Colonic mucosa (tissue), 4 donors: ENCODE measurements at regions not wholly inside any gene's neighbourhood (a gene's known extent, or its start where the extent isn't known, plus 50 kb on each side); places are given as distances from the start of the nearest gene placed in this dataset.

ENCODE experiments used
- DNase-seq: peaks from one replicate; pipeline ENCODE4 v3.0.0-alpha.2; 2020
- H3K27ac ChIP-seq: fragments of 200-600 bp; one replicate; pipeline ENCODE4 v1.8.0; 2021
- H3K27me3 ChIP-seq: fragments of 200-600 bp; one replicate; pipeline ENCODE4 v1.8.0; 2021
- H3K36me3 ChIP-seq: fragments of 200-600 bp; one replicate; pipeline ENCODE4 v1.8.0; 2021
- H3K4me1 ChIP-seq: fragments of 200-600 bp; one replicate; pipeline ENCODE4 v1.8.0; 2021; ENCODE audit warnings: mild to moderate bottlenecking
- H3K4me3 ChIP-seq: fragments of 200-600 bp; one replicate; pipeline ENCODE4 v1.8.0; 2021
- H3K9ac ChIP-seq, 2 donors: one replicate each; pipeline ENCODE4 v1.7.0; 2013; ENCODE audit warnings: control low read depth in 2 of 2, low read depth in 2 of 2, low read length in 2 of 2
- H3K9me3 ChIP-seq: fragments of 200-600 bp; one replicate; pipeline ENCODE4 v1.8.0; 2021
- intact Hi-C: fragments of 100-400 bp; cut with DNase I; formaldehyde crosslinking; loops from one replicate; pipeline ENCODE4 v1.14.1; 2022
- TF ChIP-seq, protein P1 (sequence below): fragments of 200-600 bp; IDR thresholded peaks from one replicate; pipeline ENCODE4 v1.8.0; 2022; ENCODE audit warnings: antibody characterized with exemption, mild to moderate bottlenecking
- donor health status: healthy.
- donor health status: DM: no; HTN: no; CAD: no.
- donor health status: DM: no; HTN: no; CAD: no.

DNA sequence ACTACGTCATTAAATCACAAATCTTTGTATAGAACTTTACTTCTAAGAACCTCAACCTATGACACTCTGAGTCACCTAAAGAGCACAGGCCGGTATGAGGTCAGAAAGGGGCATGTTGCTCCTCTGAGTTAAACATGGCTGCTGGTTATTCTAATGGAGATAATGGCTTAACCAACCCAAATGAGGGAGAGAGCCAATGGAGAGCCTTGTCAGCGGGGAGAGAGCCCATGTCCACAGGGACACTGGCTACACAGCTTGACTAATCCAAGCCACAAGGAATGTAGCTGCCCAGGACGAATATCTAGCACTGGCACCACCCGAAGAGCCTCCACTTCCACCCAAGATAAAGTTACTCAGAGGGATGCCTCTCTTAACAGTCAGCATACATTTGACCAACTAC is 77.0 kb upstream of the STAC start:
- TF ChIP-seq, protein P1, sequence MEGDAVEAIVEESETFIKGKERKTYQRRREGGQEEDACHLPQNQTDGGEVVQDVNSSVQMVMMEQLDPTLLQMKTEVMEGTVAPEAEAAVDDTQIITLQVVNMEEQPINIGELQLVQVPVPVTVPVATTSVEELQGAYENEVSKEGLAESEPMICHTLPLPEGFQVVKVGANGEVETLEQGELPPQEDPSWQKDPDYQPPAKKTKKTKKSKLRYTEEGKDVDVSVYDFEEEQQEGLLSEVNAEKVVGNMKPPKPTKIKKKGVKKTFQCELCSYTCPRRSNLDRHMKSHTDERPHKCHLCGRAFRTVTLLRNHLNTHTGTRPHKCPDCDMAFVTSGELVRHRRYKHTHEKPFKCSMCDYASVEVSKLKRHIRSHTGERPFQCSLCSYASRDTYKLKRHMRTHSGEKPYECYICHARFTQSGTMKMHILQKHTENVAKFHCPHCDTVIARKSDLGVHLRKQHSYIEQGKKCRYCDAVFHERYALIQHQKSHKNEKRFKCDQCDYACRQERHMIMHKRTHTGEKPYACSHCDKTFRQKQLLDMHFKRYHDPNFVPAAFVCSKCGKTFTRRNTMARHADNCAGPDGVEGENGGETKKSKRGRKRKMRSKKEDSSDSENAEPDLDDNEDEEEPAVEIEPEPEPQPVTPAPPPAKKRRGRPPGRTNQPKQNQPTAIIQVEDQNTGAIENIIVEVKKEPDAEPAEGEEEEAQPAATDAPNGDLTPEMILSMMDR = no peak
- intact Hi-C loops = no loop called here
- Histone ChIP-seq H3K4me3 (no peak overlapping the region), H3K27ac (no peak overlapping the region), H3K9ac (no peak overlapping the region), H3K27me3 (no peaks in the 10 kb centered on the region), H3K9me3 (no peaks in the 10 kb centered on the region), H3K4me1 (no peaks in the 10 kb centered on the region), H3K36me3 (no peaks in the 10 kb centered on the region)
- DNase-seq = no peak

DNA sequence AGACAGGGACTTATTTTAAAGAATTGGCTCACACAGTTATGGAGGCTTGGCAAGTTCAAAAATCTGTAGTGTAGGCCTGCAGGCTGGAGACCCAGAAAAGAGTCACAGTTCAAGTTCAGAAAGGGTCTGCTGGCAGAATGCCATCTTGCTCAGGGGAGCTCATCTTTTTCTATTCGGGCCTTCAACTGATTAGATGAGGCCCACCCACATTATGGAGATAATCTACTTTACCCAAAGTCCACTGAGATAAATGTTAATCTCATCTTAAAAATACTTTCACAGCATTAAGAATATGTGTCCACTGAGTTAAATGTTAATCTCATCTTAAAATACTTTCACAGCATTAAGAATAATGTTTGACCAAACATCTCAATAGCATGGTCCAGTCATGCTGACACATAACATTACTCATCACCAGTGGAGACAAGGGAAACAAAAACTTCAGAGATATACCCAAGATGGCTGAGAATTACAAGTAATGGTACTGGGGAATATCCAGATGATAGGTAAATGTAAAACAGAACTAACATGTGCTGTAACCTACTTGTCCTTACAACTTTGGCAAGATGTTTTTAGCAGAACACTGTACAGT is 74.3 kb upstream of the STAC start:
- no peaks in the 10 kb centered on the region for H3K9me3 ChIP-seq
- H3K9ac ChIP-seq = no peak overlapping the region
- TF ChIP-seq, protein P1 = no peak
- H3K27ac ChIP-seq = no peak overlapping the region
- no peaks in the 10 kb centered on the region for H3K36me3 ChIP-seq
- H3K4me1 ChIP-seq = no peaks in the 10 kb centered on the region
- intact Hi-C loops = no loop called here
- H3K27me3 ChIP-seq = no peaks in the 10 kb centered on the region
- no peak overlapping the region for H3K4me3 ChIP-seq
- DNase-seq = no peak

DNA sequence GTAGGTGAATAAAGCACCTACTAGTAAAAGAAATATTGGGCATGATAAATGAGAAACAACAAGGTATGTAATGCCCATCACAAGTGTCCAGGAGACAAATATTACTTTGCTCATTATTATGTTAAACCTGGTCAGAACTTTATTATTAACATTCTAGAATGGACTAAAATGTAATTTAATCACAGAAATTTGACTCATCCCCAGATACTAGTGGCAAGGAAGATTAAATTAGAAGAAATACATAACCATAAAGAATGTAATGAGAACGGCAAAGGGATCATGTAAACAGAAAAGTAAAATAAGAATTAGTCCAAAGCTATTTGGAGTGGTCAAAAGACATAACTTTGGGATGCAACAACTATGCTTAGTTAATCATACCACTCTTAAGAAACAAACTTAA is 71.2 kb upstream of the STAC start:
- Histone ChIP-seq H3K4me1 (no peaks in the 10 kb centered on the region), H3K36me3 (no peaks in the 10 kb centered on the region), H3K27ac (no peak overlapping the region), H3K9me3 (no peaks in the 10 kb centered on the region), H3K9ac (no peak overlapping the region), H3K27me3 (no peaks in the 10 kb centered on the region), H3K4me3 (no peak overlapping the region)
- intact Hi-C loops = no loop called here
- no peak for DNase-seq
- TF ChIP-seq, protein P1 = no peak

DNA sequence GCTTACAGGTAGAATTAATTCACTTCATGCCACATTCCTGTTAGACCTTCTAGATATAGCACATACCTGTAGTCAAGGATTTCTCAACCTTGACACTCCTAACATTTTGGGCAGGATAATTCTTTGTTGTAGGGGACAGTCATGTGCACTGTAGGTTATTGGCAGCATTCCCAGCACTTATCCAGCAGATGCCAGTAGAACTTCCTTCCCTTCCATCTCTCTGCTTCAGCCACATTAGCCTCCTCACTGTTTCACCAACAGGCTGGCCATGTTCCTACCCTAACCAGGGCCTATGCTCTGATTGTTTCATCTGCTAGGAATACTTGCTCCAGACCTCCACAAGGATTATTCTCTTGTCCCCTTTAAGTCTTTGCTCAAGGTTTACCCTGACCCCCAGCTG is 68.0 kb upstream of the STAC start:
- no peak overlapping the region for H3K27ac ChIP-seq
- H3K9me3 ChIP-seq = no peaks in the 10 kb centered on the region
- intact Hi-C loops = no loop called here
- no peak for DNase-seq
- H3K9ac ChIP-seq = no peak overlapping the region
- no peaks in the 10 kb centered on the region for H3K27me3 ChIP-seq
- no peaks in the 10 kb centered on the region for H3K4me1 ChIP-seq
- no peak overlapping the region for H3K4me3 ChIP-seq
- no peaks in the 10 kb centered on the region for H3K36me3 ChIP-seq
- TF ChIP-seq, protein P1 = no peak

DNA sequence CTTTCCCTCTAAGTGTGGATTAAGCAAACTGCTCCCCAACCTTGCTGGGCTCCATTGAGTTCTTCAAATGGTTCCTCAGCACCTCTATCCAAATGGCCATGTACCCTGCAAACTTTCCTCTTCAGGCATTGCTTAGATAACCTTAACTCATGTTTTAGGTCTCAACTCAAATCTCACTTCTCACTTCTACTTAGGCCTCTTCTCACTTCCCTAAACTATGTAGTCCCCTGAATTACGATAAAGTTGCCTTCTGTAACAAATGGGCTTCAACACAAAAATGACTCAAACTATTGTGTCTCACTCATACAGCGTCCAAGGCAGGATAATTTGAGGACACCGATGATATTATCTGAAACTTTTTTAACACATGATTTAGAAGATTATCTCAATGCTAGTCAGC is 62.4 kb upstream of the STAC start:
- H3K27me3 ChIP-seq = no peaks in the 10 kb centered on the region
- H3K4me1 ChIP-seq = no peaks in the 10 kb centered on the region
- intact Hi-C loops = no loop called here
- no peak overlapping the region for H3K27ac ChIP-seq
- H3K36me3 ChIP-seq = no peaks in the 10 kb centered on the region
- TF ChIP-seq, protein P1 = no peak
- no peak overlapping the region for H3K9ac ChIP-seq
- H3K9me3 ChIP-seq = no peaks in the 10 kb centered on the region
- no peak for DNase-seq
- H3K4me3 ChIP-seq = no peak overlapping the region
